PC-3 (cell line): ENCODE measurements at regions not wholly inside any gene's neighbourhood (a gene's known extent, or its start where the extent isn't known, plus 50 kb on each side); places are given as distances from the start of the nearest gene placed in this dataset.

Experiments
- EZH2 ChIP-seq: fragments of 300-600 bp; sonication (generic); IDR thresholded peaks from one replicate; pipeline ENCODE4 v1.6.1; 2017; ENCODE audit warnings: antibody characterized with exemption, mild to moderate bottlenecking, low read length; ENCODE audit not compliant: unreplicated experiment
- EZH2phosphoT487 ChIP-seq: fragments of 300-600 bp; sonication (generic); IDR thresholded peaks from 2 replicates; pipeline ENCODE4 v1.6.1; 2018; ENCODE audit warnings: mild to moderate bottlenecking, antibody characterized with exemption, low read length, borderline replicate concordance
- TF ChIP-seq, protein P1 (sequence below): fragments of 300-600 bp; sonication (generic); conservative IDR thresholded peaks from 2 replicates; pipeline ENCODE4 v1.5.1; 2017; ENCODE audit warnings: antibody characterized with exemption, low read depth, mild to moderate bottlenecking, low read length

DNA sequence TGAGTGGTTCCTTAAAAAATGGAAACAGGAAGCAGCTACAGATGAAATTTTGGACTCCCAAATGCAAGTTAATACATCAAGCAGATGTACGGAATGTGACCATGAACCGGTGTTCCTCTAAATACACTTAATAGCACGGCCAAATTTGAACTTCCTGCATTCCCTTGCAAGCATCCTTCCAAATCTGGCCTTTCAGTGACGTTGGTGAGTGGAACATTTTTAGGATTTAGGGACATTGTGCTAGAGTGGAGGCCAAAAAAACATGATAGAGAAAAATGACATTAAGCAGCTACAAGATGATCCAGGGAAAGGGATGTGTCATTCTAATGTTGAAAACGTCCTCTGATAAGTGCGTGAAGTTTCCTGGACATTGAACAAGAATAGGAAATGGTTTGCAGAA lies 62.1 kb downstream of the CTAGE1 start:
- TF ChIP-seq, protein P1, sequence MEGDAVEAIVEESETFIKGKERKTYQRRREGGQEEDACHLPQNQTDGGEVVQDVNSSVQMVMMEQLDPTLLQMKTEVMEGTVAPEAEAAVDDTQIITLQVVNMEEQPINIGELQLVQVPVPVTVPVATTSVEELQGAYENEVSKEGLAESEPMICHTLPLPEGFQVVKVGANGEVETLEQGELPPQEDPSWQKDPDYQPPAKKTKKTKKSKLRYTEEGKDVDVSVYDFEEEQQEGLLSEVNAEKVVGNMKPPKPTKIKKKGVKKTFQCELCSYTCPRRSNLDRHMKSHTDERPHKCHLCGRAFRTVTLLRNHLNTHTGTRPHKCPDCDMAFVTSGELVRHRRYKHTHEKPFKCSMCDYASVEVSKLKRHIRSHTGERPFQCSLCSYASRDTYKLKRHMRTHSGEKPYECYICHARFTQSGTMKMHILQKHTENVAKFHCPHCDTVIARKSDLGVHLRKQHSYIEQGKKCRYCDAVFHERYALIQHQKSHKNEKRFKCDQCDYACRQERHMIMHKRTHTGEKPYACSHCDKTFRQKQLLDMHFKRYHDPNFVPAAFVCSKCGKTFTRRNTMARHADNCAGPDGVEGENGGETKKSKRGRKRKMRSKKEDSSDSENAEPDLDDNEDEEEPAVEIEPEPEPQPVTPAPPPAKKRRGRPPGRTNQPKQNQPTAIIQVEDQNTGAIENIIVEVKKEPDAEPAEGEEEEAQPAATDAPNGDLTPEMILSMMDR = no peak
- TF ChIP-seq EZH2 = no peak
- TF ChIP-seq EZH2phosphoT487 = no peak
